ENCODE measurements at regions not wholly inside any gene's neighbourhood (a gene's known extent, or its start where the extent isn't known, plus 50 kb on each side); places are given as distances from the start of the nearest gene placed in this dataset.

- Histone ChIP-seq H3K36me3 (ENCODE audit: control insufficient read depth in 3 of 3, insufficient read depth in 2 of 3, low read depth in 1 of 3, low read length in 3 of 3) (no peaks in the 10 kb centered on the region), H3K9me3 (ENCODE audit: control insufficient read depth in 2 of 2, insufficient read depth in 1 of 2, low read depth in 1 of 2, low read length in 1 of 2) (no peaks in the 10 kb centered on the region), H3K27me3 (ENCODE audit: control insufficient read depth in 3 of 3, insufficient read depth in 3 of 3, low read length in 3 of 3) (no peaks in the 10 kb centered on the region), H3K27ac (ENCODE audit: low read depth in 1 of 3, low read length in 2 of 3) (no peak overlapping the region), H3K4me1 (ENCODE audit: control insufficient read depth in 3 of 3, insufficient read depth in 2 of 3, low read depth in 1 of 3, low read length in 2 of 3) (no peaks in the 10 kb centered on the region), H3K4me3 (ENCODE audit: low read depth in 1 of 3, low read length in 3 of 3) (no peak overlapping the region)
- FAIRE-seq (no peak), DNase-seq (no peak)
- WGBS, 3 donors: 68 to 76% (median 70%) methylated on average over 1 of the region's 1 CpG
These were observed 69.8 kb upstream of the DTNA start for GRCh38 chr18:34640276-34640675.

GRCh38 chr18:34643989-34644388 lies 66.1 kb upstream of the DTNA start:
- DNase-seq (no peak), FAIRE-seq (no peak)
- Histone ChIP-seq H3K4me3 (ENCODE audit: low read depth in 1 of 3, low read length in 3 of 3) (no peak overlapping the region), H3K9me3 (ENCODE audit: control insufficient read depth in 2 of 2, insufficient read depth in 1 of 2, low read depth in 1 of 2, low read length in 1 of 2) (no peaks in the 10 kb centered on the region), H3K27ac (ENCODE audit: low read depth in 1 of 3, low read length in 2 of 3) (no peak overlapping the region), H3K36me3 (ENCODE audit: control insufficient read depth in 3 of 3, insufficient read depth in 2 of 3, low read depth in 1 of 3, low read length in 3 of 3) (no peaks in the 10 kb centered on the region), H3K27me3 (ENCODE audit: control insufficient read depth in 3 of 3, insufficient read depth in 3 of 3, low read length in 3 of 3) (peaks cover 0 to 3% (median 0%) of the 10 kb centered on the region in 3 donors), H3K4me1 (ENCODE audit: control insufficient read depth in 3 of 3, insufficient read depth in 2 of 3, low read depth in 1 of 3, low read length in 2 of 3) (no peaks in the 10 kb centered on the region)
- 42 to 57% (median 51%) methylated on average over 2 of the region's 2 CpGs for WGBS, 3 donors

- DNase-seq (no peak), FAIRE-seq (no peak)
- H3K4me3 ChIP-seq (ENCODE audit: low read depth in 1 of 3, low read length in 3 of 3): no peak overlapping the region
- WGBS, 3 donors: 73 to 88% (median 85%) methylated on average over 4 of the region's 4 CpGs
- no peak overlapping the region for H3K27ac ChIP-seq (ENCODE audit: low read depth in 1 of 3, low read length in 2 of 3)
- H3K4me1 ChIP-seq (ENCODE audit: control insufficient read depth in 3 of 3, insufficient read depth in 2 of 3, low read depth in 1 of 3, low read length in 2 of 3): no peaks in the 10 kb centered on the region
- H3K36me3 ChIP-seq (ENCODE audit: control insufficient read depth in 3 of 3, insufficient read depth in 2 of 3, low read depth in 1 of 3, low read length in 3 of 3): no peaks in the 10 kb centered on the region
- H3K27me3 ChIP-seq (ENCODE audit: control insufficient read depth in 3 of 3, insufficient read depth in 3 of 3, low read length in 3 of 3): peaks cover 0 to 3% (median 0%) of the 10 kb centered on the region in 3 donors
- no peaks in the 10 kb centered on the region for H3K9me3 ChIP-seq (ENCODE audit: control insufficient read depth in 2 of 2, insufficient read depth in 1 of 2, low read depth in 1 of 2, low read length in 1 of 2)
These were observed 62.8 kb upstream of the DTNA start for GRCh38 chr18:34647251-34647650.

GRCh38 chr18:34648269-34648985 lies 61.7 kb upstream of the DTNA start:
- Histone ChIP-seq H3K9me3 (ENCODE audit: control insufficient read depth in 2 of 2, insufficient read depth in 1 of 2, low read depth in 1 of 2, low read length in 1 of 2) (no peaks in the 10 kb centered on the region), H3K4me1 (ENCODE audit: control insufficient read depth in 3 of 3, insufficient read depth in 2 of 3, low read depth in 1 of 3, low read length in 2 of 3) (no peaks in the 10 kb centered on the region), H3K27me3 (ENCODE audit: control insufficient read depth in 3 of 3, insufficient read depth in 3 of 3, low read length in 3 of 3) (peaks cover 0 to 3% (median 0%) of the 10 kb centered on the region in 3 donors), H3K27ac (ENCODE audit: low read depth in 1 of 3, low read length in 2 of 3) (no peak overlapping the region), H3K36me3 (ENCODE audit: control insufficient read depth in 3 of 3, insufficient read depth in 2 of 3, low read depth in 1 of 3, low read length in 3 of 3) (no peaks in the 10 kb centered on the region), H3K4me3 (ENCODE audit: low read depth in 1 of 3, low read length in 3 of 3) (no peak overlapping the region)
- FAIRE-seq (no peak), DNase-seq (no peak)
- 64 to 81% (median 75%) methylated on average over 3 of the region's 3 CpGs for WGBS, 3 donors

- 33 to 46% (median 43%) methylated on average over 4 of the region's 4 CpGs for WGBS, 3 donors
- DNase-seq (no peak), FAIRE-seq (no peak)
- Histone ChIP-seq H3K36me3 (ENCODE audit: control insufficient read depth in 3 of 3, insufficient read depth in 2 of 3, low read depth in 1 of 3, low read length in 3 of 3) (no peaks in the 10 kb centered on the region), H3K9me3 (ENCODE audit: control insufficient read depth in 2 of 2, insufficient read depth in 1 of 2, low read depth in 1 of 2, low read length in 1 of 2) (no peaks in the 10 kb centered on the region), H3K27me3 (ENCODE audit: control insufficient read depth in 3 of 3, insufficient read depth in 3 of 3, low read length in 3 of 3) (peaks cover 0 to 3% (median 0%) of the 10 kb centered on the region in 3 donors), H3K4me1 (ENCODE audit: control insufficient read depth in 3 of 3, insufficient read depth in 2 of 3, low read depth in 1 of 3, low read length in 2 of 3) (no peaks in the 10 kb centered on the region), H3K27ac (ENCODE audit: low read depth in 1 of 3, low read length in 2 of 3) (no peak overlapping the region), H3K4me3 (ENCODE audit: low read depth in 1 of 3, low read length in 3 of 3) (no peak overlapping the region)
These were observed 61.0 kb upstream of the DTNA start for GRCh38 chr18:34649080-34649479.

GRCh38 chr18:34650121-34650545 lies 60.0 kb upstream of the DTNA start:
- Histone ChIP-seq H3K27me3 (ENCODE audit: control insufficient read depth in 3 of 3, insufficient read depth in 3 of 3, low read length in 3 of 3) (peaks cover 0 to 3% (median 0%) of the 10 kb centered on the region in 3 donors), H3K9me3 (ENCODE audit: control insufficient read depth in 2 of 2, insufficient read depth in 1 of 2, low read depth in 1 of 2, low read length in 1 of 2) (no peaks in the 10 kb centered on the region), H3K4me1 (ENCODE audit: control insufficient read depth in 3 of 3, insufficient read depth in 2 of 3, low read depth in 1 of 3, low read length in 2 of 3) (no peaks in the 10 kb centered on the region), H3K36me3 (ENCODE audit: control insufficient read depth in 3 of 3, insufficient read depth in 2 of 3, low read depth in 1 of 3, low read length in 3 of 3) (no peaks in the 10 kb centered on the region), H3K4me3 (ENCODE audit: low read depth in 1 of 3, low read length in 3 of 3) (no peak overlapping the region), H3K27ac (ENCODE audit: low read depth in 1 of 3, low read length in 2 of 3) (no peak overlapping the region)
- DNase-seq (no peak), FAIRE-seq (no peak)
- WGBS, 3 donors: 30 to 45% (median 38%) methylated on average over 5 of the region's 5 CpGs

- DNase-seq (no peak), FAIRE-seq (no peak)
- WGBS, 3 donors: 45 to 61% (median 48%) methylated on average over 6 of the region's 6 CpGs
- peaks cover 0 to 3% (median 0%) of the 10 kb centered on the region in 3 donors for H3K27me3 ChIP-seq (ENCODE audit: control insufficient read depth in 3 of 3, insufficient read depth in 3 of 3, low read length in 3 of 3)
- H3K4me3 ChIP-seq (ENCODE audit: low read depth in 1 of 3, low read length in 3 of 3): no peak overlapping the region
- H3K9me3 ChIP-seq (ENCODE audit: control insufficient read depth in 2 of 2, insufficient read depth in 1 of 2, low read depth in 1 of 2, low read length in 1 of 2): no peaks in the 10 kb centered on the region
- peak overlapping the region in 1 of 3 donors; percentile 20 for H3K27ac ChIP-seq (ENCODE audit: low read depth in 1 of 3, low read length in 2 of 3)
- no peaks in the 10 kb centered on the region for H3K36me3 ChIP-seq (ENCODE audit: control insufficient read depth in 3 of 3, insufficient read depth in 2 of 3, low read depth in 1 of 3, low read length in 3 of 3)
- no peaks in the 10 kb centered on the region for H3K4me1 ChIP-seq (ENCODE audit: control insufficient read depth in 3 of 3, insufficient read depth in 2 of 3, low read depth in 1 of 3, low read length in 2 of 3)
These were observed 58.3 kb upstream of the DTNA start for GRCh38 chr18:34651586-34652369.

GRCh38 chr18:34655131-34655530 lies 55.0 kb upstream of the DTNA start:
- no peak for FAIRE-seq
- Histone ChIP-seq H3K27me3 (ENCODE audit: control insufficient read depth in 3 of 3, insufficient read depth in 3 of 3, low read length in 3 of 3) (no peaks in the 10 kb centered on the region), H3K4me3 (ENCODE audit: low read depth in 1 of 3, low read length in 3 of 3) (no peak overlapping the region), H3K27ac (ENCODE audit: low read depth in 1 of 3, low read length in 2 of 3) (no peak overlapping the region), H3K4me1 (ENCODE audit: control insufficient read depth in 3 of 3, insufficient read depth in 2 of 3, low read depth in 1 of 3, low read length in 2 of 3) (peaks cover 0 to 4% (median 2%) of the 10 kb centered on the region in 3 donors), H3K36me3 (ENCODE audit: control insufficient read depth in 3 of 3, insufficient read depth in 2 of 3, low read depth in 1 of 3, low read length in 3 of 3) (no peaks in the 10 kb centered on the region), H3K9me3 (ENCODE audit: control insufficient read depth in 2 of 2, insufficient read depth in 1 of 2, low read depth in 1 of 2, low read length in 1 of 2) (no peaks in the 10 kb centered on the region)
- DNase-seq: no peak
- WGBS, 3 donors: 76 to 95% (median 87%) methylated on average over 2 of the region's 2 CpGs

Data from small intestine (tissue), 7 donors.